HepG2 (cell line): ENCODE measurements at regions not wholly inside any gene's neighbourhood (a gene's known extent, or its start where the extent isn't known, plus 50 kb on each side); places are given as distances from the start of the nearest gene placed in this dataset.

ENCODE experiments used
- ATAC-seq: fragments of 200-7000 bp; cut with Tn5 transposase; 3 replicates; pipeline ENCODE4 v1.9.1; 2020; ENCODE audit warnings: mild to moderate bottlenecking, moderate library complexity
- BruUV-seq: library from RNA; stranded (reverse); fragments of 400-500 nt; replicated peaks from 2 replicates; lab custom pipeline; 2021; lab: Mats Ljungman, UMichigan
- CTCF ChIA-PET: fragments of 300-600 bp; formaldehyde crosslinking; extraction: SDS; loops from one replicate; lab custom pipeline; 2021; ENCODE audit warnings: low total read pairs, inconsistent platforms, low intra/inter-chr PET ratio; lab: Yijun Ruan, JAX
- POLR2A ChIA-PET: fragments of 350-600 bp; sonication (Branson Sonifier 250); formaldehyde crosslinking; loops from one replicate; lab custom pipeline; 2020; ENCODE audit warnings: antibody characterized with exemption, inconsistent platforms; lab: Yijun Ruan, JAX
- DNase-seq: peaks from one replicate; pipeline ENCODE4 v3.0.0-alpha.2; 2015; ENCODE audit warnings: low spot score
- FAIRE-seq: peaks from 3 replicates; lab custom pipeline; 2011; peaks lifted over from hg19 to GRCh38; lab: Jason Lieb, UNC
- H2AFZ ChIP-seq: one replicate; pipeline ENCODE4 v1.6.1; 2011; ENCODE audit warnings: low read length, inconsistent platforms
- H3K27ac ChIP-seq: fragments of 300-600 bp; 3 replicates; pipeline ENCODE4 v1.8.0; 2011; ENCODE audit warnings: mixed run types, mild to moderate bottlenecking, mixed read lengths, low read length, inconsistent platforms; ENCODE audit not compliant: insufficient read depth; ENCODE audit errors: extremely low read length
- H3K27me3 ChIP-seq, 2 experiments: fragments of 200-600 bp in 1 of 2; 2 replicates in 1 of 2; 3 replicates in 1 of 2; pipeline versions ENCODE4 v1.6.0 to v1.8.0; 2011; ENCODE audit warnings: low read length in 2 of 2, mild to moderate bottlenecking in 2 of 2, moderate library complexity in 2 of 2, inconsistent platforms in 1 of 2; ENCODE audit not compliant: insufficient read depth in 2 of 2, control insufficient read depth in 1 of 2
- H3K36me3 ChIP-seq, 2 experiments: fragments of 200-600 bp in 1 of 2; replicated peaks in 1 of 2; 2 replicates in 1 of 2; 3 replicates in 1 of 2; pipeline versions ENCODE4 v1.5.1 to v1.8.0; 2011; ENCODE audit warnings: low read length in 2 of 2, inconsistent platforms in 1 of 2; ENCODE audit not compliant: insufficient read depth in 2 of 2, control insufficient read depth in 1 of 2
- H3K4me1 ChIP-seq: 2 replicates; pipeline ENCODE4 v1.5.1; 2012; ENCODE audit warnings: low read length, inconsistent platforms; ENCODE audit not compliant: insufficient read depth
- H3K4me2 ChIP-seq: 2 replicates; pipeline ENCODE4 v1.6.0; 2011; ENCODE audit warnings: low read depth, low read length, inconsistent platforms
- H3K4me3 ChIP-seq, 3 experiments: fragments of 200-600 bp in 1 of 3; sonication (generic), shearing (Covaris generic) in 1 of 3; replicated peaks in 1 of 3; 2 replicates each; pipeline ENCODE4 v1.5.1; 2011 to 2016; ENCODE audit warnings: low read length in 3 of 3, inconsistent platforms in 2 of 3, low read depth in 2 of 3, mild to moderate bottlenecking in 2 of 3, control low read depth in 1 of 3, mixed read lengths in 1 of 3; ENCODE audit not compliant: insufficient read depth in 1 of 3
- H3K79me2 ChIP-seq: one replicate; pipeline ENCODE4 v1.6.1; 2011; ENCODE audit warnings: low read length, inconsistent platforms; ENCODE audit not compliant: insufficient read depth
- H3K9ac ChIP-seq: 2 replicates; pipeline ENCODE4 v1.6.0; 2011; ENCODE audit warnings: mild to moderate bottlenecking, low read depth, low read length, inconsistent platforms; ENCODE audit not compliant: insufficient read depth
- H3K9me3 ChIP-seq: 2 replicates; pipeline ENCODE4 v1.5.1; 2012; ENCODE audit warnings: mild to moderate bottlenecking, low read length
- H4K20me1 ChIP-seq: 2 replicates; pipeline ENCODE4 v1.6.0; 2011; ENCODE audit warnings: inconsistent platforms, mild to moderate bottlenecking, low read length, moderate library complexity; ENCODE audit not compliant: insufficient read depth
- NBN ChIP-seq: fragments of 450-650 bp; conservative IDR thresholded peaks from 2 replicates; pipeline ENCODE4 v1.6.1; 2017
- NFRKB ChIP-seq: fragments of 450-650 bp; IDR thresholded peaks from 2 replicates; pipeline ENCODE4 v1.6.1; 2017
- SOX6 ChIP-seq, 2 experiments: fragments of 450-650 bp in 1 of 2; sonication (generic) in 1 of 2; formaldehyde crosslinking in 1 of 2; IDR thresholded peaks; 2 replicates each; pipeline versions ENCODE4 v1.4.0 to v1.6.1; 2017 to 2020; ENCODE audit warnings: antibody characterized with exemption in 1 of 2, mild to moderate bottlenecking in 1 of 2, missing genetic modification reagents in 1 of 2
- TBX3 ChIP-seq: fragments of 450-650 bp; IDR thresholded peaks from 2 replicates; pipeline ENCODE4 v1.6.1; 2017; ENCODE audit warnings: antibody characterized with exemption, mild to moderate bottlenecking, inconsistent platforms, borderline replicate concordance
- THAP11 ChIP-seq: IDR thresholded peaks from 2 replicates; pipeline ENCODE4 v1.6.1; 2016; ENCODE audit warnings: missing biosample characterization, missing genetic modification reagents
- ZNF225 ChIP-seq: sonication (generic); formaldehyde crosslinking; IDR thresholded peaks from 2 replicates; pipeline ENCODE4 v1.4.0; 2020; ENCODE audit warnings: mild to moderate bottlenecking, missing genetic modification reagents
- WGBS: methylation state at CpG from one replicate; pipeline ENCODE4 v1.1.6; 2017; ENCODE audit warnings: low lambda C conversion rate; 5-methylcytosine and 5-hydroxymethylcytosine counted together
- in situ Hi-C: cut with HindIII; loops from 2 replicates; pipeline ENCODE4 v1.10.0; 2017; ENCODE audit warnings: low pct_unique_long_range_greater_than_20kb; ENCODE audit not compliant: extremely low pct_ligation_motif_present
- intact Hi-C: fragments of 100-400 bp; cut with micrococcal nuclease; formaldehyde crosslinking; loops from one replicate; pipeline ENCODE4 v1.10.0; 2022; ENCODE audit not compliant: unreplicated experiment
- TF ChIP-seq, protein P1 (sequence below), 2 experiments: fragments of 450-650 bp in 1 of 2; sonication (generic) in 1 of 2; formaldehyde crosslinking in 1 of 2; IDR thresholded peaks; 2 replicates each; pipeline versions ENCODE4 v1.6.1 to v1.8.0; 2016 to 2022; ENCODE audit warnings: antibody characterized with exemption in 1 of 2, mild to moderate bottlenecking in 1 of 2, missing genetic modification reagents in 1 of 2
- TF ChIP-seq, protein P2 (sequence below): sonication (generic); formaldehyde crosslinking; IDR thresholded peaks from 2 replicates; pipeline ENCODE4 v1.5.1; 2020; ENCODE audit warnings: missing genetic modification reagents, mild to moderate bottlenecking, borderline replicate concordance

DNA sequence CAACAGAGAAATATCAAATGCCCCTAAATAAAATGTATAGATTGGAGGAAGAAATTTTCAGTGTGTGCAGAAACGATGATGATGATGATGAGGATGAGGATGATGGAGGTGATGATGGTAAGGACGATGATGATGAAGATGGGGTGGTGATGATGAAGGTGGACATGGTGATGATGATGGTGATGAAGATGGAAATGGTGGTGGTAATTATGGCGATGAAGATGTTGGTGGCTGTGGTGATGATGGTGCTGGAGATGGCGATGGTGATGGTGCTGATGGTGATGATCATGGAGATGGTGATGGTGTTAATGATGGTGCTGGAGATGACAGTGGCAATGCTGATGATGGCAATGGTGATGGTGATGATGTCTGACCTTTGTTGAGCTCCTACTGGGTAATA, 141.2 kb downstream of the DHX35 start:
- peaks cover 9% of the 10 kb centered on the region for H3K4me1 ChIP-seq
- H3K4me2 ChIP-seq = no peak overlapping the region
- no TSS peak for BruUV-seq
- DNase-seq = no peak
- in situ Hi-C loops (no loop called here), intact Hi-C loops (no loop called here)
- no peak for ATAC-seq
- no peak overlapping the region for H3K27ac ChIP-seq
- ChIA-PET POLR2A (no interaction called here), CTCF (no interaction called here)
- no peak overlapping the region for H3K9ac ChIP-seq
- H3K9me3 ChIP-seq = no peaks in the 10 kb centered on the region
- H3K79me2 ChIP-seq = no peaks in the 10 kb centered on the region
- no peaks in the 10 kb centered on the region for H3K36me3 ChIP-seq
- H2AFZ ChIP-seq = no peak overlapping the region
- no peak for FAIRE-seq
- H4K20me1 ChIP-seq = no peaks in the 10 kb centered on the region
- H3K4me3 ChIP-seq = no peak overlapping the region
- 4% methylated on average over 4 of the region's 4 CpGs for WGBS
- H3K27me3 ChIP-seq = peaks cover 3 to 10% of the 10 kb centered on the region in 2 experiments; a peak in 3 of 5 replicates
- TF ChIP-seq THAP11 (no peak), ZNF225 (CRISPR knock-in tag) (no peak), NBN (0 out of 2 replicates have a peak, but pooled peaks have one; percentile 54), NFRKB (0 out of 2 replicates have a peak, but pooled peaks have one; percentile 48), SOX6 (IDR thresholded peaks at IDR 0.05) (peak; percentile 89; the same call in 1 of the 2 replicates), SOX6 (CRISPR knock-in tag; IDR thresholded peaks at IDR 0.05) (no peak), TBX3 (no peak)
- TF ChIP-seq, protein P1, sequence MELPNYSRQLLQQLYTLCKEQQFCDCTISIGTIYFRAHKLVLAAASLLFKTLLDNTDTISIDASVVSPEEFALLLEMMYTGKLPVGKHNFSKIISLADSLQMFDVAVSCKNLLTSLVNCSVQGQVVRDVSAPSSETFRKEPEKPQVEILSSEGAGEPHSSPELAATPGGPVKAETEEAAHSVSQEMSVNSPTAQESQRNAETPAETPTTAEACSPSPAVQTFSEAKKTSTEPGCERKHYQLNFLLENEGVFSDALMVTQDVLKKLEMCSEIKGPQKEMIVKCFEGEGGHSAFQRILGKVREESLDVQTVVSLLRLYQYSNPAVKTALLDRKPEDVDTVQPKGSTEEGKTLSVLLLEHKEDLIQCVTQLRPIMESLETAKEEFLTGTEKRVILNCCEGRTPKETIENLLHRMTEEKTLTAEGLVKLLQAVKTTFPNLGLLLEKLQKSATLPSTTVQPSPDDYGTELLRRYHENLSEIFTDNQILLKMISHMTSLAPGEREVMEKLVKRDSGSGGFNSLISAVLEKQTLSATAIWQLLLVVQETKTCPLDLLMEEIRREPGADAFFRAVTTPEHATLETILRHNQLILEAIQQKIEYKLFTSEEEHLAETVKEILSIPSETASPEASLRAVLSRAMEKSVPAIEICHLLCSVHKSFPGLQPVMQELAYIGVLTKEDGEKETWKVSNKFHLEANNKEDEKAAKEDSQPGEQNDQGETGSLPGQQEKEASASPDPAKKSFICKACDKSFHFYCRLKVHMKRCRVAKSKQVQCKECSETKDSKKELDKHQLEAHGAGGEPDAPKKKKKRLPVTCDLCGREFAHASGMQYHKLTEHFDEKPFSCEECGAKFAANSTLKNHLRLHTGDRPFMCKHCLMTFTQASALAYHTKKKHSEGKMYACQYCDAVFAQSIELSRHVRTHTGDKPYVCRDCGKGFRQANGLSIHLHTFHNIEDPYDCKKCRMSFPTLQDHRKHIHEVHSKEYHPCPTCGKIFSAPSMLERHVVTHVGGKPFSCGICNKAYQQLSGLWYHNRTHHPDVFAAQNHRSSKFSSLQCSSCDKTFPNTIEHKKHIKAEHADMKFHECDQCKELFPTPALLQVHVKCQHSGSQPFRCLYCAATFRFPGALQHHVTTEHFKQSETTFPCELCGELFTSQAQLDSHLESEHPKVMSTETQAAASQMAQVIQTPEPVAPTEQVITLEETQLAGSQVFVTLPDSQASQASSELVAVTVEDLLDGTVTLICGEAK (IDR thresholded peaks at IDR 0.05) = no peak
- TF ChIP-seq, protein P1 (CRISPR knock-in tag; IDR thresholded peaks at IDR 0.05) = no peak
- TF ChIP-seq, protein P2, sequence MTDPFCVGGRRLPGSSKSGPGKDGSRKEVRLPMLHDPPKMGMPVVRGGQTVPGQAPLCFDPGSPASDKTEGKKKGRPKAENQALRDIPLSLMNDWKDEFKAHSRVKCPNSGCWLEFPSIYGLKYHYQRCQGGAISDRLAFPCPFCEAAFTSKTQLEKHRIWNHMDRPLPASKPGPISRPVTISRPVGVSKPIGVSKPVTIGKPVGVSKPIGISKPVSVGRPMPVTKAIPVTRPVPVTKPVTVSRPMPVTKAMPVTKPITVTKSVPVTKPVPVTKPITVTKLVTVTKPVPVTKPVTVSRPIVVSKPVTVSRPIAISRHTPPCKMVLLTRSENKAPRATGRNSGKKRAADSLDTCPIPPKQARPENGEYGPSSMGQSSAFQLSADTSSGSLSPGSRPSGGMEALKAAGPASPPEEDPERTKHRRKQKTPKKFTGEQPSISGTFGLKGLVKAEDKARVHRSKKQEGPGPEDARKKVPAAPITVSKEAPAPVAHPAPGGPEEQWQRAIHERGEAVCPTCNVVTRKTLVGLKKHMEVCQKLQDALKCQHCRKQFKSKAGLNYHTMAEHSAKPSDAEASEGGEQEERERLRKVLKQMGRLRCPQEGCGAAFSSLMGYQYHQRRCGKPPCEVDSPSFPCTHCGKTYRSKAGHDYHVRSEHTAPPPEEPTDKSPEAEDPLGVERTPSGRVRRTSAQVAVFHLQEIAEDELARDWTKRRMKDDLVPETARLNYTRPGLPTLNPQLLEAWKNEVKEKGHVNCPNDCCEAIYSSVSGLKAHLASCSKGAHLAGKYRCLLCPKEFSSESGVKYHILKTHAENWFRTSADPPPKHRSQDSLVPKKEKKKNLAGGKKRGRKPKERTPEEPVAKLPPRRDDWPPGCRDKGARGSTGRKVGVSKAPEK (CRISPR knock-in tag) = no peak
